HG03066 (cell line): ENCODE measurements at regions not wholly inside any gene's neighbourhood (a gene's known extent, or its start where the extent isn't known, plus 50 kb on each side); places are given as distances from the start of the nearest gene placed in this dataset.
"Not testable (repeated sequence)": the region's sequence is repeated elsewhere in the genome, so short reads cannot be mapped to it uniquely, and the experiment has no call there.

Source experiments
- ATAC-seq: cut with Tn5 transposase; IDR thresholded peaks from one replicate; pipeline ENCODE4 v1.9.1; 2021; ENCODE audit warnings: low read depth; ENCODE audit not compliant: unreplicated experiment

DNA sequence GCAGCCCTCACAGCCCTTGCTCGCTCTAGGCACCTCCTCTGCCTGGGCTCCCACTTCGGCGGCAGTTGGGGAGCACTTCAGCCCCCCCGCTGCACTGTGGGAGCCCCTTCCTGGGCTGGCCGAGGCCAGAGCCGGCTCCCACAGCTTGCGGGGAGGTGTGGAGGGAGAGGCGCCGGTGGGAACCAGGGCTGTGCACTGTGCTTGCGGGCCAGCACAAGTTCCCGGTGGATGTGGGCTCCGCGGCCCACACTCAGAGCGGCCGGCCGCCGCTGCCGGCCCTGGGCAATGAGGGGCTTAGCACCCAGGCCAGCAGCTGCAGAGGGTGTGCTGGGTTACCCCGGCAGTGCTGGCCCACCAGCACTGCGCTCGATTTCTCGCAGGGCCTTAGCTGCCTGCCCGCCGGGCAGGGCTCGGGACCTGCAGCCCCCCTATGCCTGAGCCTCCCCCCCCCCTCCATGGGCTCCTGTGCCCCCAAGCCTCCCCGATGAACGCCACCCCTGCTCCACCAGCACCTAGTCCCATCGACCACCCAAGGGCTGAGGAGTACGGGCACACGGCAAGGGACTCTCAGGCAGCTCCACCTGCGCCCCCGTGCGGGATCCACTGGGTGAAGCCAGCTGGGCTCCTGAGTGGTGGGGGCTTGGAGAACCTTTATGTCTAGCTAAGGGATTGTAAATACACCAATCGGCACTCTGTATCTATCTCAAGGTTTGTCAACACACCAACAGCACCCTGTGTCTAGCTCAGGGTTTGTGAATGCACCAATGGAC is 224.8 kb downstream of the ZNF608 start:
- no peak for ATAC-seq

DNA sequence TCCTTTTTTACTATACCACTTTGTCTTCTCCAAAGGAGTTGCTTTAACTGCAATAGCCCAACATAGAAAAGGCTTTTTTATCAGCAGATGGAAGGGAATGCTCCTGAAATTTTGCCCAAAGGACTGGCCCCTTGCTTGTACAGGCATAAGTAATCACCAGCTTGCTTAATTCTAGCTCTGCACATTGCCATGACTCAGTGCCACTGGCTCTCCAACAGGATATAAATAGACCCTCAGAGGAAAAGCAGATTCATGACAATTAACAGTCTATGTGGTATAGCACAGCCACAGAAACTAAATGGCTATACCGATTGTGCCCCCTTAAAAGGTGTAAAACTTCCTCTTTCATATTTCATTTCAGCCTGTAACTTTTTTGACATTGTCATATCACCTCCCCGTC is 227.0 kb downstream of the ZNF608 start:
- ATAC-seq: peak; percentile 89

DNA sequence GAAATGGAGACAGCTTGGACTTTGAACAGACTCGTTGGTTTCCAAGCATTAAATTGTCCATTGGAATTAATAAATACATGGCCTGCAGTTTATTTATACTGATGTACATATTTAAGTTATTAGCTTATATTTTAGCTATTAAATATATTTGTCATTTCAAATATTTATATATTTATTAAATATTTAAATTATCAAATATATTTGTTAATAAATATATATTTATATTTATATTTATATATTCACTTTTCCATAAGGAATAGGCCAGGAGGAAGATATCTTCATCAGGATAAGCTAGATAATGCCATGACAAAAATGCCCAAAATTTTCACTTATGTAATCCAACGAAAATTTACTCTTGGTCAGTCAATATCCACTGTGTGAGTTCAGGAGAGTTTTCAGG is 229.9 kb downstream of the ZNF608 start:
- no peak for ATAC-seq

DNA sequence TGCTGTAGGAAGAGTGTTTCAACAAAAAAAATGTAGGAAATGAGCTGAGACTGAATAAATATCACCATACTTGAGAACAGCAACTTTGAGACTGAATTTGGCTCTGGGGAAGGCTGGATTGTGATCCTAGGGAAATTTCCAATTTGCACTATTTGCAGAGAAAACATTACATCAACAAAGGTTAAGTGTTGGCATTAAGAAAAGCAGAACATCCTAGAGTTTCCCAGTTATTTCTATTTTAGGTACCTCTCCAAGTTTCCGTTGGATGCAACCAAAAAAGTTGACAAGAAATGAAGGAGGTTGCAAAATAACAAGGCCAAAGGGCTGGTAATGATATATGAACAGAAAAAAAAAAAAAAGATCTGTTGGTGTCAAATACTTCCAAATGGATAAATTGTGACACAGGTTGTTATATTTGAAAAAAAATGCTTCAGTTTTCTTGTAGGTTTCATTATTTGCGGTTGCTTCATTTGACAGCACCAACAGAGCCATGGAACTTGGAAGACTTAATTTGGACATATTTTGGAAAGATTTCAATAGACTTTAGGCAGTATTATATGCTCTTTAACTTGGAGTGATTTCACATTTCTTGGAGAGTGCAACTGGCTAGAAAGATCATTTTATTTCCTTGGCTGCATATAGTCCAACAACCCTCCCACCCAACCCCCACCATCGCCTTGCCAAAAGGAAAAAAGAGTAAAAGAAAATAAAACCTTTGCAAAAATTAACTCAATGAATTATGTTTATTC is 230.8 kb downstream of the ZNF608 start:
- ATAC-seq: no peak

DNA sequence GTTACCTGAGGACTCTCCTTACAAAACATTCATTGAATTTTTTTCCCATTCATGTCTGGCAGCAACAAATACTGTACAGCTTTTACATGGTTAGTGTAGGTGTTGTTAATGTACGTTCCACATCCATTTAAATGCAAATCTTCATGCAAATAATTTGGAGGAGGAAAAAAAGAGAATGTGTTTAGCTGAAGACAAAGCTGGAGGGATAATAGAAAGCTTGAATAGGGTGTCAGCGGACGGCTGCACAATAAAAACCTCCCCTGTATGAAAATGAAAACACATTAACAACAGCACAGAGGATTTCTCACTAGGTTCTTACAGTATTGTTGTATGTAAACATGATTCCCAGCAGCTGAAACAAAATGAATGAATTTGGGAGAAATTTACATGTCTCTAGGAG is 231.5 kb downstream of the ZNF608 start:
- ATAC-seq: no peak

DNA sequence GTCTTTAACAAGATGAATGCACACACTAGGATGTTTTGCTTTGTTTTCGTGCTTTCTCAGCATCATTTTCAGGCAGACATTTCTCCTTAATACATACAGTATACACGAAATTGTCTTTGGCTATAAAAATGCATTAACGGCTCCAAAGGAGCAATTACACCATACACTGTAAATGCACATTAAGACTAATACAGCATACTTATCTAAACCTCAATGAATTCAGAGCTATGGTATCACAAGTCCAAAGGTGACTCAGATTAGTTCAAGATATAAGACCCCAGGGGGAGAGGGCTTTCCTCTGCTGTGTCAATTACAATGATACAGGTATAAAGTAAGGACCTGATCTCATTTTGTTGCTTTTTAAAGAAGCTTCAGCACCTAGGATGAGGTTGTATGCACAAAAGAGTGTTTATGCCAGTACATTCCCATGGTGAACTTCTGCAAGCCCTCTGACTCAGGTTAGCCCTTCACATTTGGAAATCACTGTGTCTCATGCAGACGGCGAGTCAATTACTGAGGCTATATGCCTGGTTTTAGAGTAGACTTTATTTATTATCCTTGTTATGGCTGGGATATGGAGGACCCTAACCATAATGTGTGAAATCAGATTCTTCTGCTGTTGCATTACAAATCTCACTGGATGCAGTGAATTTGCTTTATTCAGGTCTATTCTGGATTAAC is 233.3 kb downstream of the ZNF608 start:
- ATAC-seq: no peak

DNA sequence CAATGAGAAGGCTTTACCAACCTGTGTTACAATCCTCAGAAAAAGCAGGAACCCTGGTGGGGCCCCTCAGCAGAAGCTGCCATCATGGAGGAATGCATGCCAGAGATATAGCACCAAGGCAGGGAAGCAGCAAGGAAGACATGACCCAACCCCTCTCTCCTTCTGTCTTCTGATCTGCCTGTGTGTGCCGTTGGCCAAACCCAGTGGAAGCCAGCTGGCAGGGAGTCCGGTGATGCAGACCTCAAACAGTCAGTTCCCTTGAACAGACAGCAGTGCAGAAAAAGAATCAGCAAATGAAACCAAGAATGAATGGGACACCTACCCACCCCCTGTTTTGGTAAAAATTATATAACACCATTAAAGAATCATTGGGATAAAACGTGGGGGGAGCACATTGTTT is 234.2 kb downstream of the ZNF608 start:
- ATAC-seq: no peak

DNA sequence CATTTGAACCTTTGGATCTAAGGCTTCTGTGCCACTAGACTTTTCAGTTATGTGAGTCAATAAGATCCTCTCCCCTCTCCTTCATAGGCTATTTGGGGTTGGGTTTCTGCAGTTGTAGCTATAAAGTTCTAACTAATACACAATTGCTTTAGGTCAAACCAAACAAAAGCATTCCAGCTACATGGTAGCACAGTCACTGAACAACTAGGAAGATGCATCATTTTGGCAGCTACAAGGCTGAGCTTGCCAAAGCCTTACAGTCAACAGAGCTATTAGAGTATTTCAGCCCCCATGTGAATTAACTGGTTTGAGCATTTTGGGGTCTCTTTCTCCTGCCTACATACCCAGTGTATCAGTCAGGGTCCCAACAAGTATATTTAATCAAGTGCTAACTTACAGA is 234.6 kb downstream of the ZNF608 start:
- no peak for ATAC-seq

DNA sequence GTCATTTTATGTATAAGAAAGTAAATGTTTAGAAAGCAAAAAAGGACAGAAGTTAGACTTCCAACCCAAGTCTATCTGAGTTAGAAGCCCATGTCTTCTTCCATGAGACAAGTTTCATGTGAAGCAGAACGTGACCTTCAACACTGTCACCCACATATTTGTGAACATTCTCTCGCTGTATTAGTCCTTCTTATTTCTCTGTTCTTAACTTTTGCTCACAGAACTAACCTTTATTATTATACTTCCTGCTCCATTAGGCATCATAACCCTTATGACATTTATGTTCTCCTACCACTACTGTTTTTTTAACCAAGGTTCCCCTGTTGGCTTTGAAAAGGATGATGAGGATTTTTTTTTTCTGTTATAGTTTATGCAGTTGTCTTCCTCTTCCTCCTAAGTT is 238.8 kb downstream of the ZNF608 start:
- ATAC-seq: no peak

DNA sequence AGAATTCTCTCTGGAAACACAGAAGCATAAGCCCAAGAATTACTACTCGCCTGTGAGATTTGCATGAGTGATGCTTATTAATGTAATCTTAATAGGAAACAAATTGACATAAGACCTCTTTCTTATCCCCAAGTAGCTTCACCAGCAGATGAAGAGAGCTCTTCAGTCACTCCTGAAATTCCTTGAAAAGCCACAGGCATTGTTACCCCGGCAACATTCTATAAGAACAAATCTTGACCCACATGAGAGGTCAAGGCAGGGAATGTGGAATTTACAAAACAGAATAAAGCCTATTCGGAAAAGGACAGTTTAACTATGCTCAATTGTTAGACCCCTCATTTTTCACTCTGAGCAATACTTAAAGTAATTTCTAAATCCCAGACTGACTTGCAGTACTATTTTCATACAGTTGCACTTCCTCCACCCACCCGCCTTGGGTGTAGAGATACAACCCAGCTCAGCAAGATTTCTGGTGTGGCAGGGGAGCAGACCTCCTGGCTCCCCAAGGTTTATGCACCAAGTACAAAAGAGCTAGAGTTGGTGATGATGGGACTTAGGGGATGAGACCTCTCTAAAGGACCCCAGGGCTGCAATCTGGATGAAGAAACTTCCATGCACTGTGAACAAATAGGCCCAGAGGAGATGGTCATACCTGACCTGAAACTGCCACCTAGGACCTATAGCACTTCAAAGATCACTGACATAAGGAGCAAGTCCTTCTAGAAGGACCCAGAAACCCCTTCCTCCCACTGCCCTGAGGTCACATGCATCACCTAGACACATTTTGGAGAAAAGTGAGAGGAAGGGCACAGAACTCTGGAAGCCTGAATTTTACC is 242.1 kb downstream of the ZNF608 start:
- peak; percentile 95 for ATAC-seq

DNA sequence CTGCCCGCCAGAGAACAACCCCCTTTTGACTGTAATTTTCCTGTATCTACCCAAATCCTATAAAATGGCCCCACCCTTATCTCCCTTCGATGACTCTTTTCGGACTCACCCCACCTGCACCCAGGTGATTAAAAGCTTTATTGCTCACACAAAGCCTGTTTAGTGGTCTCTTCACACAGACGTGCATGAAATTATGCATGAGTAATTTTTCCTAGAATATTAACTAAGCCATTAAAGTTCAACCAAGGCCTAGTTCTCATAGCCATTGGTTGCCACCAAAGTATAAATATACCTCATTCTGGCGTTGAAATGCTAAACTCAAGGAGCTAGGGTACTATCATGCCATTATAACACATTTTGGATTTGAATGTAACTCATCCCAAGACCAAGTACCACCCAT is 243.9 kb downstream of the ZNF608 start:
- no peak for ATAC-seq

DNA sequence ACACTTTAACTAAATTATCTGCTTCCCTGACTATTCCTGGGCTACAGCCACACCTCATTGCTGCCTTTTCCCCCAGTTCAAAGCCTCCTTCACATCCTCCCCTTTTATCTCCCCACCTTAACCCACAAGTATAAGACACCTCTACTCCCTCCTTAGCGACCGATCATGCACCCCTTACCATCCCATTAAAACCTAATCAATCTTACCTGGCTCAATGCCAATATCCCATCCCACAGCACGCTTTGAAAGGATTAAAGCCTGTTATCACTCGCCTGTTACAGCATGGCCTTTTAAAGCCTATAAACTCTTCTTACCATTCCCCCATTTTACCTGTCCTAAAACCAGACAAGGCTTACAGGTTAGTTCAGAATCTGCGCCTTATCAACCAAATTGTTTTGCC is 246.6 kb downstream of the ZNF608 start:
- not testable (repeated sequence) for ATAC-seq

DNA sequence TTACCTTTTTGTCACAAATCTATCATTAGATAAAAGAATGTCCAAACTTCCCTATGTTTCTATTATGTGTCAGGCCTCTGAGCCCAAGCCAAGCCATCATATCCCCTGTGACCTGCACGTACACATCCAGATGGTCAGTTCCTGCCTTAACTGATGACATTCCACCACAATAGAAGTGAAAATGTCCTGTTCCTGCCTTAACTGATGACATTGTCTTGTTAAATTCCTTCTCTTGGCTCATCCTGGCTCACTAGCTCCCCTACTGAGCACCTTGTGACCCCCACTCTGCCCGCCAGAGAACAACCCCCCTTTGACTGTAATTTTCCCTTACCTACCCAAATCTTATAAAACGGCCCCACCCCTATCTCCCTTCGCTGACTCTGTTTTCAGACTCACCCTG is 249.5 kb downstream of the ZNF608 start:
- ATAC-seq: not testable (repeated sequence)

DNA sequence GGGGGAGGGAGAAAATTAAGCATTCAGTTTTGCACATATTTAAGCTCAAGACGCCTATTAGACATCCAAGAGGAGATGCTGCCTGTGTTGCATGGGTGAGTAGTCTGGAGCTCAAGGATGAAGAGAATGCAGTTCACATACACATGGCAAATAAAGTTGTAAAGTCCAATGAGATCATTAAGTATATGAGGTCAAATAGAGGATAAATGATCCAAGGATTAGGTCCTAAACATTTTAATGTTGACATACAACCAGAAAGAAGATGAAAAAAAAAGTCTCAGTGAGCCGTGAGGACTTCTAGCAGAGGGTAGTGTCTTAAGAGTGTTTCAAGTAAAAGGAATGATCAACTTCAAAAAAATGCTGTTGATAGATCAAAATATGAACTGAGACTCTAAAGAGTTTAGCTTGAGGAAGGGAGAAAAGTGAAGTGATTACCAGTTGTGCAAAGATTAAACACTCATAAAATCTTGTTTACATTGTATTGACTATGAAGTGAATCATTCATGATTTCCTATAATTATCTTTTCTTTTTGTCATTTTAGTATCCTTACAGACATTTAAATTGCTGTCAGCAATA is 251.8 kb downstream of the ZNF608 start:
- no peak for ATAC-seq

DNA sequence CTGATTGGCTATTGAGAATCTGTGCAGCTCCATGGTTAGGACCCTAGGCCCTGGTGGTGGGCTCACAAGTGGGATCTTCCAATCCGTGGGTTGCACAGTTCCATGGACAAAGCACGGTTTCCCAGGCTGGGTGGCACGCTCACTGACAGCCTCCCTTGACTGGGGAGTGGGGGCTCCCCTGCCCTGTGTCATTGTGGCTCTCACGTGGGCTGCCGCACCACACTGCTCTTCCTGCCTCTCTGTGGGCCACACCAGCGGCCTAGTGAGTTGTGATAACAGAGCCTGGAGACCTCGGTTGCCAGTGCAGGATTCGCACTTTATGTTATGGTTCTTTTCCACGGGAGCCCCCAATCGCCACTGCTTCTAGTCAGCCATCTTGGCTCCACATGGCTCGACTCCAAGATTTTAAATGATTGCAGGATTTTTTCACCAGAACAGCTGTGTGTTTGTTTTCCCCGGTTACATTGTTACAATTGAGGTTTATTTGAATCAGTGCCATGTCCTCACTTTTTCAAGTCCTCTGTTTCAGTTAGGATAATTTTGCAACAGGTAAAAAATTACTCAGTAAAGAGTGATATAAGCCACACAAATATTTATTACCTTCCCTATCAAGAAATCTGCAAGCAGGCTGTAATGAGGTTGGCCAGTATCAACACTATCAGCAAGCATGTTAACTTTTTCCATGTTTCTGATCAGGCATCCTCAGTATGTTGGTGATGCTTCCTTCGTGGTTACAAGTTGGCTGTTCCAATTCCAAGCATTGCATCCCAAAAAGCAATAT is 253.8 kb downstream of the ZNF608 start:
- no peak for ATAC-seq

DNA sequence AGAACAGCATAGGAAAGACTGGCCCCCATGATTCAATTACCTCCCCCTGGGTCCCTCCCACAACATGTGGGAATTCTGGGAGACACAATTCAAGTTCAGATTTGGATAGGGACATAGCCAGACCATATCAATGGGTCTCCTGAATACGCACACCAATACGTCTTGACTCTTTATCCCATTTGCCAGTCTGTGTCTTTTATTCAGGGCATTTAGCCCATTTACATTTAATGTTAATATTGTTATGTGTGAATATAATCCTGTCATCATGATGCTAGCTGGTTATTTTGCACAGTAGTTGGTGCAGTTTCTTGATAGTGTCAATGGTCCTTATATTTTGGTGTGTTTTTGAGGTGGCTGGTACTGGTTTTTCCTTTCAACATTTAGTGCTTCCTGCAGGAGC is 256.1 kb downstream of the ZNF608 start:
- ATAC-seq: not testable (repeated sequence)

DNA sequence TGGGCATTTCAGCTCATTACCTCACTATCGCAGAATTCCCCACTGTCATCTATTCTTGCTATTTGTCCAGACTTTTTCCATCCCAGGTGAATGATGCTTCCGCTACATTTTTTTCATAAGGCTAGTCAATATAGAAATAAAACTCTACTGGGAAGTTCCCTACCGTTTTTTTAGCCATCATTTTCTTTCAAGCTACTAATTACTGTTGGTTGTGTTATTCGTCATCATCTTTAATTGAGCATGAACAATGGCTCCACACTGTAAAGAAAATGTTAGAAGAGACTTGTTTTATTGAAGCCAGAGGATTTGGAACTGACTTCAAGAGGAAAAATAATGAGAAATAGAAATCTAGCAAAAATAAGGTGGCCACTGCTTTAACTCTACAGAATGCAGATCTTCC is 265.0 kb downstream of the ZNF608 start:
- ATAC-seq: no peak

DNA sequence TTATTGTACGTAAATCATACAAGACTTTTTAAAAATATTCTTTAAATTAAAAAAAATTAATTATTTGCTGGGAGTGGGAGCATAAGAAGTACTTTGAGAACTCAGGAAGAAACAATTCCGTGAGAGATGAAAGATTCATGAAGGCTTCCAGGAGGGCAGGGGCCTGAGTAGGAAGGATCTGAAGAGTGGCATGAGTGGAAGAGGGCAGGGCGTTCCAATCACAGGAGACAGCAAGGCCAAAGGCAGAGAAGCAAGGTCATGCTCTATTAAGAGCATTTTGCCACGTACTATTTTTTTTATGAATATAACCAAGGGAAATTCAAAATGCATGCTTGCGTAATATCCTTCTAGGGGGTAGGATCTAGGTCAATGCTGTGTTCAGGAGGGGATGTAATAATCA is 265.5 kb downstream of the ZNF608 start:
- ATAC-seq: no peak

DNA sequence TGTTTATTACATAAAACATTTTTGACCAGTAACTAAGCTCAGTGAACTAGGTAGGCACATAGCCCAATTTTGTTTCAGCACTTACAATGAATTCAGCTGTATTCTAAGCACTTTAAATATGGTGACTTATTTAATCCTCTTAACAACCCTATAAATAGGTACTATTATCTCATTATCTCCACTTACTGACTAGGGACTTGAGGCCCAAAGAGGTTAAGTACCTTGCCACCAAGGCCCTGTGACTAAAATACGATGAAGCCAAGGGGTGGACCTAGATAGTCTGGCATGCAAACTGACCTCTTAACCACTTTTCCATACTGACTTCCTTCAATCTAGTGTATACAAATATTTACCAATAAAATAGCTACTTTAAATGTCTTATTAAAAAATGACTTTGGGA is 266.4 kb downstream of the ZNF608 start:
- ATAC-seq: no peak

DNA sequence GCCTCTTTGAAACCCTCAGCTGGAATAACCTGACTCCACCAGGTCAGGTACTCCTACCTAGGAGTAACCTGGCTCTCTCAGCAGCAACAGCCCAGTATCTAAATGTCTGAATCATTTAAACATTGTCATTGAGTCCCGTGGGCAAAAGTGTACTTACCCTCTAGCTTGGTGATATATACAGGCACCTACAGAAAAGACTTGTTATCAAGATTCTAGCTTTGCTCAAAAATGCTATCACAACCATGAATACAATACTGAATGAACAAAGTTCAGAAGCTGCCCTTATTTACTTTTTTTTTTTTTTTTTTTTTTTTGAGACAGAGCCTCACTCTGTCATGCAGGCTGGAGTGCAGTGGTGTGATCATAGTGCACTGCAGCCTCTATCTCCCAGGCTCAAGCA is 268.2 kb downstream of the ZNF608 start:
- no peak for ATAC-seq
